ENCODE measurements at regions not wholly inside any gene's neighbourhood (a gene's known extent, or its start where the extent isn't known, plus 50 kb on each side); places are given as distances from the start of the nearest gene placed in this dataset.

DNA sequence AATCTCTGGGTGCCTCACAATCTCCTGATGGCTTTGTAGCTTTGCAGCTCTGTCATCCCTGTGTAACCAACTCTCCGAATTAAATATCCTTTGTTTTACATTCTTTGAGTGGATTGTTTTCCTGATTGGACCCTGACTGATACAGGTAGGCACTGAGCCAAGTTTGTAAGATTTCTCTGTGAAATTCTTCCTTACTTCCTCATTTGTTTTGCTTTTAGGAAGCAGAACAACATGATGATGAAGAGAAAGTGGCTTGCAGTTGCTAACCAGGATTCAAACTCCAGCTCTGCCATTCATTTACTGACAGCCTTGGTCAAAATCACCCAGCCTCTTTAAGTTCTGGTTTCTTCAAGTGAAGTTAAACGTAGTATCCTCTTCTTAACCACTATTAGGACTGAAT is 452.3 kb downstream of the OMA1 start:
- H3K4me3 ChIP-seq (ENCODE audit: control insufficient read depth, low read depth, low read length) = no peak overlapping the region
- TF ChIP-seq, protein P1, sequence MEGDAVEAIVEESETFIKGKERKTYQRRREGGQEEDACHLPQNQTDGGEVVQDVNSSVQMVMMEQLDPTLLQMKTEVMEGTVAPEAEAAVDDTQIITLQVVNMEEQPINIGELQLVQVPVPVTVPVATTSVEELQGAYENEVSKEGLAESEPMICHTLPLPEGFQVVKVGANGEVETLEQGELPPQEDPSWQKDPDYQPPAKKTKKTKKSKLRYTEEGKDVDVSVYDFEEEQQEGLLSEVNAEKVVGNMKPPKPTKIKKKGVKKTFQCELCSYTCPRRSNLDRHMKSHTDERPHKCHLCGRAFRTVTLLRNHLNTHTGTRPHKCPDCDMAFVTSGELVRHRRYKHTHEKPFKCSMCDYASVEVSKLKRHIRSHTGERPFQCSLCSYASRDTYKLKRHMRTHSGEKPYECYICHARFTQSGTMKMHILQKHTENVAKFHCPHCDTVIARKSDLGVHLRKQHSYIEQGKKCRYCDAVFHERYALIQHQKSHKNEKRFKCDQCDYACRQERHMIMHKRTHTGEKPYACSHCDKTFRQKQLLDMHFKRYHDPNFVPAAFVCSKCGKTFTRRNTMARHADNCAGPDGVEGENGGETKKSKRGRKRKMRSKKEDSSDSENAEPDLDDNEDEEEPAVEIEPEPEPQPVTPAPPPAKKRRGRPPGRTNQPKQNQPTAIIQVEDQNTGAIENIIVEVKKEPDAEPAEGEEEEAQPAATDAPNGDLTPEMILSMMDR (conservative IDR thresholded peaks at IDR 0.05; ENCODE audit: control insufficient read depth, insufficient read depth, low read depth, low read length) = no peak
- no peak for DNase-seq (ENCODE audit: low read depth)

DNA sequence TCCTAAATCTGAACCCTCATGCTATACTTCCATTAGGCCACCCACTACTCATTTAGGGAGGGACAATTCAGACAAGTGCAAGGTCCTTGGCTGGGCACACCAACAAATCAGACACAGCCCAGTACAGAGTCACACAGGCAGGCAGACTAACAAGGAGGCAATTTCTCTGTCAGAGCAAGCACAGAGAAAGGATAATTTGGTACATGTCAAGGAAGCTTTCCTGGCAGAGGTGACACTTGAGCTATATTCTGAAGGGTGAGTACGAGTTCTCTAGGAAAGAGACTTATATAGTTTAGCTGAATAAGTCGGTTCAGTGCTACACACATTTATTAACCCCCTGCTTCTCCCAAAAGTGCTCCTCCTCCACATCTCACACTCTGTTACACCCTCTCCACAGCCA is 455.9 kb downstream of the OMA1 start:
- TF ChIP-seq, protein P1 (conservative IDR thresholded peaks at IDR 0.05; ENCODE audit: control insufficient read depth, insufficient read depth, low read depth, low read length) = no peak
- no peak overlapping the region for H3K4me3 ChIP-seq (ENCODE audit: control insufficient read depth, low read depth, low read length)
- DNase-seq (ENCODE audit: low read depth) = no peak

DNA sequence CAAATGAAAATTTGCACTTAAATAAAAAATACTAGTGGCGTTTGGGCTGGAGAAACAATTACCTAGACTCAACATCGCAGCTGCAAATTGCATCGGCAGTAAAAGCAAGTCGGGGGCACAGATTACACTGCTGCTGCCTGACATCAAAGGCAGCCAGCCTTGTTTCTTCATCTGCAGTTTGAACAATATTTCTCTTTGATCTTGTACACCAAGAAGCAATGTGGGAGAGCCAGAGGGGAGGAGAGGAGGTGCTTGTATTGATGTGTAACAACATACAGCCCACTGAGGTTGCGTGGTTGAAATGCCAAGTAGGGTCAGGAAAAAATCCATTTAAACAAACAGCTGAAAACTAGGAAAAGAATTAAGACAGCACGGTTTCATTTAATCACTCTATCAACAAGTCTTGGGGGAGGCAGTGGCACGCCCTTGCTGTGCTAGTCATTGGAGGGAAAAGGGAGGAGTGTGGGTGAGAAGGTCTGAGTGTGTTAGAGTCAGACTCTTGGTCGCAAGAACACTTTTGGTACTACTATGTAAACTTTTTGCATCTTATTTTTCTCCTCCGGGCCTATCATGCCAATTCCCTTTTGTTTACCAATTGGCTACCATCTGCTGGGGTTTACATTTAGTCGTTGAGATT is 456.5 kb downstream of the OMA1 start:
- DNase-seq (ENCODE audit: low read depth) = no peak
- TF ChIP-seq, protein P1 (conservative IDR thresholded peaks at IDR 0.05; ENCODE audit: control insufficient read depth, insufficient read depth, low read depth, low read length) = no peak
- H3K4me3 ChIP-seq (ENCODE audit: control insufficient read depth, low read depth, low read length) = no peak overlapping the region

DNA sequence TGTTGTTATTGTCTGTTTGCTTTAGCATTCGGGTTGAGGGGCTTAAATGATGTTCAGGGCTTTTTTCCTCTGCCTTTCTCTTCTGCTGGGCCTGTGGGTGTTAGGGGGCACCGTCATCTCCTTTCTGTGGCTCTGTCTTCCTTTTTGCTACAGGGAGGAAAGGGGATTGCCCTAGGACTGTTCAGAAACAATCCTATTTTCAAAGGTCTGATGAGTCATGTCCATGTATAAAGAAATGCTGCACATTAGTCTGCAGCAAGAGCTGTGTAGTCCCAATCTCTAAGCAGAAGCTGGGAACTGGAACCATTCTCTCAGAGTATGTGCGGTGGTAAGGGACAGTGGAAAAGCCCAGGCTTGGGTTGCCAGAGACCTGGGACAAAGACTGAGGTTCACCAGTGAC is 462.3 kb downstream of the OMA1 start:
- TF ChIP-seq, protein P1 (conservative IDR thresholded peaks at IDR 0.05; ENCODE audit: control insufficient read depth, insufficient read depth, low read depth, low read length) = no peak
- H3K4me3 ChIP-seq (ENCODE audit: control insufficient read depth, low read depth, low read length) = no peak overlapping the region
- no peak for DNase-seq (ENCODE audit: low read depth)

DNA sequence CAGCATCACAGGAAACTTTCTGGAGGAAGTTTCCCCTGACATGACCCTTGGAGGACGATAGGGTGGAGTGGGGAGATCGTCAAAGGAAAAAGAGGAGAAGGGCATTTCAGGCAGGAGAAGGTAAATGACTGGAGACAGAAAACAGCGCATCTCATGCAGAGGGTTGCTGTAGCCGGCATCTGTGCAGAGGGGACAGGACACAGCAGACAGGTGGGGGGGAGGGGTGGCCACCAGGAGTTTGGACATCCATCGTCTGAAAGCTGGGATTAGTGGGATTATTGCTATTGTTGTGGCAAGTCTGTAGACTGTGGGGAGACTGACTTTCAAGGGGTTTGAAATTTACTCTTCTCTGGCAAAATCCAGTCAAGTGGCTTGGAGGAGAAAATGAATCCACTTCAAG is 463.9 kb downstream of the OMA1 start:
- DNase-seq (ENCODE audit: low read depth) = no peak
- TF ChIP-seq, protein P1 (conservative IDR thresholded peaks at IDR 0.05; ENCODE audit: control insufficient read depth, insufficient read depth, low read depth, low read length) = no peak
- H3K4me3 ChIP-seq (ENCODE audit: control insufficient read depth, low read depth, low read length) = no peak overlapping the region

DNA sequence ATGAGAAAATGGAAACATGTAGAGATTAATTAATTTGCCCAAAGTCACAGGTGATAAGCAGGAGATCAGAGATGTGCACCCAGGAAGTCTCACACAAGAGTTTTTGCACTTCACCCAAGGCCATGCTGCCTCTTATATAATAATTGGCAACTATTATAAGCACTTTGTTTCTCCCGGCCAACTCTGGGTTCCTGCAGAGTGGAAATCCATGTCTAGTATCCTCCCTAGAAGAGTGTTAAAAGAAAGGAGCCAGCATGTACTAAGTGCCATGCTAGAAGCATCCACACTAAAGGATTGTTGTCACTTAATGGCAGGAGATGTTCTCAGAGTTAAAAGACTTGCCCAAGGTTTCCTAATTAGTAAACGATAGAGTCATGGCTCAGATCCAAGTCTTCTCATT is 470.3 kb downstream of the OMA1 start:
- no peak for DNase-seq (ENCODE audit: low read depth)
- H3K4me3 ChIP-seq (ENCODE audit: control insufficient read depth, low read depth, low read length) = no peak overlapping the region
- TF ChIP-seq, protein P1 (conservative IDR thresholded peaks at IDR 0.05; ENCODE audit: control insufficient read depth, insufficient read depth, low read depth, low read length) = no peak

DNA sequence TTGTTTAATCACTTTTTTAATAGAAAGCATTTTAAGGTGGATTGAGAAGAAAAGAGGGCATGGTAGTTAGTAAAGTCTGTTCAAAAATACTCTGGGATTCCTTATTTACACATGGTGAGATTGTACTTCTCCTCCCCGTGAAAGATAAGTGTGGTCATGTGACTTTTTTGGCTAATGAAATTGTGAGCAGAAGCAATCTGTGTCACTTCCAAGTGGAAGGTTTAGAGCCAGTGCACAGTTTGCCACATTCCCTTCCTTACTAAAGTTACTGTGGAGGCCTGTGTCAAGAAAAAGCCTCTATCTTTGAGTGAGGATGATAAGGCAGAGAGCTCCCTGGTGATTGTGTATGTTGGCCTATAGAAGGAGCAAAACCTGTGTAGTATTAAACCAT is 471.3 kb downstream of the OMA1 start:
- TF ChIP-seq, protein P1 (conservative IDR thresholded peaks at IDR 0.05; ENCODE audit: control insufficient read depth, insufficient read depth, low read depth, low read length) = no peak
- no peak overlapping the region for H3K4me3 ChIP-seq (ENCODE audit: control insufficient read depth, low read depth, low read length)
- no peak for DNase-seq (ENCODE audit: low read depth)

Data from fibroblast of mammary gland (primary cell).